ENCODE measurements at regions not wholly inside any gene's neighbourhood (a gene's known extent, or its start where the extent isn't known, plus 50 kb on each side); places are given as distances from the start of the nearest gene placed in this dataset.

- Histone ChIP-seq H3K4me1 (no peaks in the 10 kb centered on the region), H3K9me3 (peaks cover 0 to 7% (median under 1%) of the 10 kb centered on the region in 8 donors), H3K27me3 (replicated peaks in 1 of 7) (no peaks in the 10 kb centered on the region), H3K4me3 (no peak overlapping the region), H3K27ac (no peak overlapping the region), H3K36me3 (no peaks in the 10 kb centered on the region)
- no peak for TF ChIP-seq CTCF (IDR thresholded peaks at IDR 0.05 in 8 of 11, conservative IDR thresholded peaks at IDR 0.05 in 3 of 11)
- no peak for TF ChIP-seq POLR2AphosphoS5 (IDR thresholded peaks at IDR 0.05)
- TF ChIP-seq POLR2A (IDR thresholded peaks at IDR 0.05): no peak
- DNase-seq: no peak
- 55 to 81% (median 72%) methylated on average over 5 of the region's 5 CpGs for WGBS, 5 donors
- intact Hi-C loops (cut with DNase I; ENCODE audit: low total_unique reads): no loop called here
Observed at GRCh38 chr18:40108596-40108995, 1846.4 kb upstream of the PIK3C3 start.

GRCh38 chr18:40102903-40103302 is 1852.1 kb upstream of the PIK3C3 start:
- Histone ChIP-seq H3K4me1 (no peaks in the 10 kb centered on the region), H3K27ac (no peak overlapping the region), H3K27me3 (replicated peaks in 1 of 7) (no peaks in the 10 kb centered on the region), H3K9me3 (peaks cover 0 to 5% (median 0%) of the 10 kb centered on the region in 8 donors), H3K4me3 (no peak overlapping the region), H3K36me3 (no peaks in the 10 kb centered on the region)
- intact Hi-C loops (cut with DNase I; ENCODE audit: low total_unique reads): no loop called here
- DNase-seq: no peak
- TF ChIP-seq POLR2A (IDR thresholded peaks at IDR 0.05): no peak
- TF ChIP-seq CTCF (IDR thresholded peaks at IDR 0.05 in 8 of 11, conservative IDR thresholded peaks at IDR 0.05 in 3 of 11): no peak
- no peak for TF ChIP-seq POLR2AphosphoS5 (IDR thresholded peaks at IDR 0.05)

- H3K4me3 ChIP-seq: no peak overlapping the region
- WGBS, 5 donors: 88 to 99% (median 93%) methylated on average over 2 of the region's 2 CpGs
- H3K9me3 ChIP-seq: peaks cover 0 to 2% (median 0%) of the 10 kb centered on the region in 8 donors
- no peaks in the 10 kb centered on the region for H3K27me3 ChIP-seq (replicated peaks in 1 of 7)
- DNase-seq: no peak
- H3K4me1 ChIP-seq: no peaks in the 10 kb centered on the region
- TF ChIP-seq POLR2AphosphoS5 (IDR thresholded peaks at IDR 0.05): no peak
- TF ChIP-seq POLR2A (IDR thresholded peaks at IDR 0.05): no peak
- TF ChIP-seq CTCF (IDR thresholded peaks at IDR 0.05 in 8 of 11, conservative IDR thresholded peaks at IDR 0.05 in 3 of 11): no peak
- no peak overlapping the region for H3K27ac ChIP-seq
- no peaks in the 10 kb centered on the region for H3K36me3 ChIP-seq
- intact Hi-C loops (cut with DNase I; ENCODE audit: low total_unique reads): no loop called here
Observed at GRCh38 chr18:40099641-40100040, 1855.4 kb upstream of the PIK3C3 start.

- Histone ChIP-seq H3K9me3 (no peaks in the 10 kb centered on the region), H3K27me3 (replicated peaks in 1 of 7) (no peaks in the 10 kb centered on the region), H3K4me1 (no peaks in the 10 kb centered on the region), H3K27ac (no peak overlapping the region), H3K4me3 (no peak overlapping the region), H3K36me3 (no peaks in the 10 kb centered on the region)
- intact Hi-C loops (cut with DNase I; ENCODE audit: low total_unique reads): no loop called here
- WGBS, 5 donors: 57 to 72% (median 59%) methylated on average over 3 of the region's 3 CpGs
- no peak for TF ChIP-seq POLR2AphosphoS5 (IDR thresholded peaks at IDR 0.05)
- no peak for TF ChIP-seq CTCF (IDR thresholded peaks at IDR 0.05 in 8 of 11, conservative IDR thresholded peaks at IDR 0.05 in 3 of 11)
- TF ChIP-seq POLR2A (IDR thresholded peaks at IDR 0.05): no peak
- DNase-seq: no peak
Observed at GRCh38 chr18:40096675-40097074, 1858.4 kb upstream of the PIK3C3 start.
